ENCODE measurements at regions not wholly inside any gene's neighbourhood (a gene's known extent, or its start where the extent isn't known, plus 50 kb on each side); places are given as distances from the start of the nearest gene placed in this dataset.

DNA sequence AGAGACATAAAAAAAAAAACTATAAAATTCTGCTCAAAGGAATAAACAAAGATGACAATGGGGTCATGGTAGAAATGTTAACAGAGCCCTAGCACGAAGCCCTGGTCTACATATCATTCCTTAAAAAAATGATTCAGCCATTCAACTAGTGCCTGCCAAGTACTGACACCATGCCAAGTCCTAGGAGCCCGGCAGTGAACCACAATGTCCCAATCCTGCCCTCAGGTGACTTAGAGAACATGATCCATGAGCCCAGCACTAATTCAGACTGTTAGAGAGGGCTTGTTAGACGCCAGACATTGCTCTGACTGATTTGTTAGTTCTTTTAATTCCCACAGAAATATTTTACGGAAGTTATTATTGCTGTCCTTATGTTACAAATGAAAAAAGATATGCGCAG is 67.3 kb upstream of the VWC2 start:
- no peaks in the 10 kb centered on the region for H3K36me3 ChIP-seq (ENCODE audit: control insufficient read depth, insufficient read depth, low read length)
- no peaks in the 10 kb centered on the region for H3K27me3 ChIP-seq (ENCODE audit: control insufficient read depth, insufficient read depth, low read length)
- H3K9me3 ChIP-seq (ENCODE audit: control insufficient read depth, insufficient read depth, low read length) = peaks cover 15% of the 10 kb centered on the region
- dilution Hi-C loops (cut with HindIII; ENCODE audit: low sequenced_read_pairs, unreplicated experiment) (no loop called here), in situ Hi-C loops (cut with MboI; ENCODE audit: low sequenced_read_pairs) (no loop called here), intact Hi-C loops (cut with micrococcal nuclease) (no loop called here)
- no peak overlapping the region for H4K91ac ChIP-seq (ENCODE audit: insufficient read depth, low read depth, low read length)
- TF ChIP-seq RAD21 (IDR thresholded peaks at IDR 0.05; ENCODE audit: low read length) (no peak), MAZ (IDR thresholded peaks at IDR 0.05; ENCODE audit: borderline replicate concordance, low read depth, low read length) (no peak), CEBPB (IDR thresholded peaks at IDR 0.05; ENCODE audit: low read depth, low read length) (no peak), FOS (IDR thresholded peaks at IDR 0.05; ENCODE audit: low read depth, low read length) (no peak), POLR2A (IDR thresholded peaks at IDR 0.05; ENCODE audit: low read depth, low read length) (no peak), BHLHE40 (IDR thresholded peaks at IDR 0.05; ENCODE audit: low read depth, low read length) (no peak), RCOR1 (IDR thresholded peaks at IDR 0.05; ENCODE audit: insufficient replicate concordance, low read length) (no peak), SMC3 (IDR thresholded peaks at IDR 0.05; ENCODE audit: low read depth, low read length) (no peak), RFX5 (IDR thresholded peaks at IDR 0.05; ENCODE audit: low read depth, low read length) (no peak), MXI1 (IDR thresholded peaks at IDR 0.05; ENCODE audit: borderline replicate concordance, low read depth, low read length) (no peak), CHD1 (IDR thresholded peaks at IDR 0.05; ENCODE audit: low read depth, low read length) (no peak), NFE2L2 (IDR thresholded peaks at IDR 0.05; ENCODE audit: low read depth, low read length) (no peak), MAFK (IDR thresholded peaks at IDR 0.05; ENCODE audit: low read depth, low read length) (no peak)
- TF ChIP-seq, protein P1, sequence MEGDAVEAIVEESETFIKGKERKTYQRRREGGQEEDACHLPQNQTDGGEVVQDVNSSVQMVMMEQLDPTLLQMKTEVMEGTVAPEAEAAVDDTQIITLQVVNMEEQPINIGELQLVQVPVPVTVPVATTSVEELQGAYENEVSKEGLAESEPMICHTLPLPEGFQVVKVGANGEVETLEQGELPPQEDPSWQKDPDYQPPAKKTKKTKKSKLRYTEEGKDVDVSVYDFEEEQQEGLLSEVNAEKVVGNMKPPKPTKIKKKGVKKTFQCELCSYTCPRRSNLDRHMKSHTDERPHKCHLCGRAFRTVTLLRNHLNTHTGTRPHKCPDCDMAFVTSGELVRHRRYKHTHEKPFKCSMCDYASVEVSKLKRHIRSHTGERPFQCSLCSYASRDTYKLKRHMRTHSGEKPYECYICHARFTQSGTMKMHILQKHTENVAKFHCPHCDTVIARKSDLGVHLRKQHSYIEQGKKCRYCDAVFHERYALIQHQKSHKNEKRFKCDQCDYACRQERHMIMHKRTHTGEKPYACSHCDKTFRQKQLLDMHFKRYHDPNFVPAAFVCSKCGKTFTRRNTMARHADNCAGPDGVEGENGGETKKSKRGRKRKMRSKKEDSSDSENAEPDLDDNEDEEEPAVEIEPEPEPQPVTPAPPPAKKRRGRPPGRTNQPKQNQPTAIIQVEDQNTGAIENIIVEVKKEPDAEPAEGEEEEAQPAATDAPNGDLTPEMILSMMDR (conservative IDR thresholded peaks at IDR 0.05; ENCODE audit: low read depth, low read length) = no peak
- TF ChIP-seq, protein P2, sequence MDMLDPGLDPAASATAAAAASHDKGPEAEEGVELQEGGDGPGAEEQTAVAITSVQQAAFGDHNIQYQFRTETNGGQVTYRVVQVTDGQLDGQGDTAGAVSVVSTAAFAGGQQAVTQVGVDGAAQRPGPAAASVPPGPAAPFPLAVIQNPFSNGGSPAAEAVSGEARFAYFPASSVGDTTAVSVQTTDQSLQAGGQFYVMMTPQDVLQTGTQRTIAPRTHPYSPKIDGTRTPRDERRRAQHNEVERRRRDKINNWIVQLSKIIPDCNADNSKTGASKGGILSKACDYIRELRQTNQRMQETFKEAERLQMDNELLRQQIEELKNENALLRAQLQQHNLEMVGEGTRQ (IDR thresholded peaks at IDR 0.05; ENCODE audit: low read depth, low read length) = no peak
- TF ChIP-seq, protein P3, sequence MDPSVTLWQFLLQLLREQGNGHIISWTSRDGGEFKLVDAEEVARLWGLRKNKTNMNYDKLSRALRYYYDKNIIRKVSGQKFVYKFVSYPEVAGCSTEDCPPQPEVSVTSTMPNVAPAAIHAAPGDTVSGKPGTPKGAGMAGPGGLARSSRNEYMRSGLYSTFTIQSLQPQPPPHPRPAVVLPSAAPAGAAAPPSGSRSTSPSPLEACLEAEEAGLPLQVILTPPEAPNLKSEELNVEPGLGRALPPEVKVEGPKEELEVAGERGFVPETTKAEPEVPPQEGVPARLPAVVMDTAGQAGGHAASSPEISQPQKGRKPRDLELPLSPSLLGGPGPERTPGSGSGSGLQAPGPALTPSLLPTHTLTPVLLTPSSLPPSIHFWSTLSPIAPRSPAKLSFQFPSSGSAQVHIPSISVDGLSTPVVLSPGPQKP (IDR thresholded peaks at IDR 0.05; ENCODE audit: borderline replicate concordance, low read depth, low read length) = no peak
- no peak overlapping the region for H4K8ac ChIP-seq (ENCODE audit: low read depth in 2 of 2, low read length in 2 of 2)
- H4K20me1 ChIP-seq (ENCODE audit: insufficient read depth, low read length) = no peaks in the 10 kb centered on the region
- no peak overlapping the region for H2BK20ac ChIP-seq (ENCODE audit: low read depth, low read length)
- H4K5ac ChIP-seq (ENCODE audit: low read depth, low read length) = no peak overlapping the region
- no peak overlapping the region for H3K27ac ChIP-seq (ENCODE audit: insufficient read depth, low read length)
- H3K18ac ChIP-seq (ENCODE audit: low read depth, low read length) = no peak overlapping the region
- CTCF ChIA-PET = no interaction called here
- ATAC-seq (ENCODE audit: low read depth) (no peak), DNase-seq (no peak)
- no peak overlapping the region for H3K56ac ChIP-seq (ENCODE audit: extremely low read depth, insufficient read depth, low read length)
- no peak overlapping the region for H3K4ac ChIP-seq (ENCODE audit: low read depth, low read length)
- no peak overlapping the region for H2BK5ac ChIP-seq (ENCODE audit: low read depth, low read length, poor library complexity, severe bottlenecking)
- no peak overlapping the region for H3K9ac ChIP-seq (ENCODE audit: low read depth, low read length)
- H2BK15ac ChIP-seq (ENCODE audit: low read depth, low read length) = no peak overlapping the region
- BruUV-seq (replicated peaks) = no TSS peak
- POLR2A ChIA-PET (ENCODE audit: unreplicated experiment) = no interaction called here
- H2AK9ac ChIP-seq (replicated peaks; ENCODE audit: low read depth, low read length, poor library complexity) = no peak overlapping the region
- H3K4me1 ChIP-seq (ENCODE audit: control insufficient read depth, insufficient read depth, low read length) = no peaks in the 10 kb centered on the region
- H3K9me1 ChIP-seq (ENCODE audit: insufficient read depth, low read length) = no peaks in the 10 kb centered on the region
- no peak overlapping the region for H3K4me3 ChIP-seq (ENCODE audit: insufficient read depth, low read depth, low read length)
- no peak overlapping the region for H2AK5ac ChIP-seq (ENCODE audit: low read depth, low read length)
- no peak overlapping the region for H3K23ac ChIP-seq (ENCODE audit: low read depth, low read length)
- H2BK120ac ChIP-seq (ENCODE audit: low read depth, low read length) = no peak overlapping the region
- H3K79me1 ChIP-seq (ENCODE audit: low read depth in 1 of 2, low read length in 2 of 2) = no peaks in the 10 kb centered on the region
- H3K4me2 ChIP-seq (ENCODE audit: low read depth, low read length) = no peak overlapping the region
- no peak overlapping the region for H2AFZ ChIP-seq (replicated peaks; ENCODE audit: low read length, poor library complexity)
- no peak overlapping the region for H3K14ac ChIP-seq (replicated peaks; ENCODE audit: low read depth, low read length)
- WGBS, 2 experiments (ENCODE audit: extremely low coverage in 2 of 2, insufficient read length in 1 of 2) = 60% methylated on average over 2 of the region's 5 CpGs; no CpG with 5 or more reads in 1 of the 2 experiments

Measured in IMR-90 (cell line).